OCI-LY1 (cell line): ENCODE measurements at regions not wholly inside any gene's neighbourhood (a gene's known extent, or its start where the extent isn't known, plus 50 kb on each side); places are given as distances from the start of the nearest gene placed in this dataset.

Experiments used
- EZH2 ChIP-seq: fragments of 200-600 bp; sonication (generic), shearing (Covaris generic); IDR thresholded peaks from 2 replicates; pipeline ENCODE4 v1.8.0; 2017; ENCODE audit warnings: borderline replicate concordance, mixed run types, mild to moderate bottlenecking, antibody characterized with exemption, low read length, moderate library complexity, mixed read lengths
- TF ChIP-seq, protein P1 (sequence below): fragments of 200-600 bp; sonication (generic), shearing (Covaris generic); IDR thresholded peaks from 2 replicates; pipeline ENCODE4 v1.5.1; 2017; ENCODE audit warnings: mild to moderate bottlenecking, antibody characterized with exemption, low read length, moderate library complexity, mixed read lengths

DNA sequence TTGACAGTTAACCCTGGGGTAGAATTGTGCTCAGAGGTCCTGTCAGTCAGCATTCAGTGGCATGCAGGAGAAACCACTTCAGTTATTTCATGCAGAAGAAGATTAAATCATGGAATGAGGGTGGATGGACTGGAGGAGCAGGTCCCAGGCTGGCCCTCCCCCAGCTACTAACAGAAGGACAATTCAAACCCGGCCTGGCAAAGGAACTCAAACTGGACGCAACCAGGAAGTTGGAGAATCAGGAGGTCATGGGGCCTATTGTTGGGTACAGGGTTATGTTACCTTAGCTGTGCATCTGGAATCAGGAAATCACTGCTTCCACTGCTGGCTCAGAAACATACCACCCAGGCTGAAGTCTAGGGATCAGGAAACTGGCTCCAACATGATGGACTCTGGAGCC, 121.4 kb downstream of the GPAT3 start:
- TF ChIP-seq, protein P1, sequence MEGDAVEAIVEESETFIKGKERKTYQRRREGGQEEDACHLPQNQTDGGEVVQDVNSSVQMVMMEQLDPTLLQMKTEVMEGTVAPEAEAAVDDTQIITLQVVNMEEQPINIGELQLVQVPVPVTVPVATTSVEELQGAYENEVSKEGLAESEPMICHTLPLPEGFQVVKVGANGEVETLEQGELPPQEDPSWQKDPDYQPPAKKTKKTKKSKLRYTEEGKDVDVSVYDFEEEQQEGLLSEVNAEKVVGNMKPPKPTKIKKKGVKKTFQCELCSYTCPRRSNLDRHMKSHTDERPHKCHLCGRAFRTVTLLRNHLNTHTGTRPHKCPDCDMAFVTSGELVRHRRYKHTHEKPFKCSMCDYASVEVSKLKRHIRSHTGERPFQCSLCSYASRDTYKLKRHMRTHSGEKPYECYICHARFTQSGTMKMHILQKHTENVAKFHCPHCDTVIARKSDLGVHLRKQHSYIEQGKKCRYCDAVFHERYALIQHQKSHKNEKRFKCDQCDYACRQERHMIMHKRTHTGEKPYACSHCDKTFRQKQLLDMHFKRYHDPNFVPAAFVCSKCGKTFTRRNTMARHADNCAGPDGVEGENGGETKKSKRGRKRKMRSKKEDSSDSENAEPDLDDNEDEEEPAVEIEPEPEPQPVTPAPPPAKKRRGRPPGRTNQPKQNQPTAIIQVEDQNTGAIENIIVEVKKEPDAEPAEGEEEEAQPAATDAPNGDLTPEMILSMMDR, result no peak
- no peak for TF ChIP-seq EZH2
